Activated gamma-delta T cell treated with anti-CD3 and anti-CD28 coated beads, Interleukin-2, amount 50 U/mL, for 16 hours (primary cell): ENCODE measurements at regions not wholly inside any gene's neighbourhood (a gene's known extent, or its start where the extent isn't known, plus 50 kb on each side); places are given as distances from the start of the nearest gene placed in this dataset.
"Not testable (repeated sequence)": the region's sequence is repeated elsewhere in the genome, so short reads cannot be mapped to it uniquely, and the experiment has no call there.

Experiments
- DNase-seq: peaks from one replicate; pipeline ENCODE4 v3.0.0-alpha.2; 2020; ENCODE audit warnings: low read depth

- DNase-seq = no peak
These were observed 187.3 kb downstream of the KTN1 start for GRCh38 chr14:55767286-55767685.

GRCh38 chr14:55769877-55770276 is 189.9 kb downstream of the KTN1 start:
- DNase-seq = no peak

GRCh38 chr14:55771242-55771981 is 191.4 kb downstream of the KTN1 start:
- no peak for DNase-seq

- no peak for DNase-seq
These were observed 192.5 kb downstream of the KTN1 start for GRCh38 chr14:55772486-55772885.

- no peak for DNase-seq
These were observed 193.3 kb downstream of the KTN1 start for GRCh38 chr14:55773312-55773711.

- no peak for DNase-seq
These were observed 194.1 kb downstream of the KTN1 start for GRCh38 chr14:55773984-55774545.

DNA sequence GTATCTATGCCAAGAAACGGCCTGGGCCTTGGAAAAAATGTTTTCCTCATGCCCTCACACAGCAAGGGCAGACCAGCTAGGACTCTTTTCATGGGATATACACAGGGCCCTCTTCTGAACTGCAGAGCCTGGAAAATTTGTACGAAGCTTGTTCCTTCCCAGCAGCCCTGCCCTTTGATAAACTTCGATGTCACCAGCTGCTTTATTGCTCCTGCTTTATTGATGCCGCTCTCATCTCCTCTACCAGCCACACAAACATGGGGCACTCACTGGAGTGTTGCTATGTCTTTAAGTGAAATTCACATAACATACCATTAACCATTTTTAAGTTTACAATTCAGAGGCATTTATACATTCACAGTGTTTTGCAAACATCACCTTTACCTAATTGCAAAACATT is 197.9 kb downstream of the KTN1 start:
- no peak for DNase-seq

DNA sequence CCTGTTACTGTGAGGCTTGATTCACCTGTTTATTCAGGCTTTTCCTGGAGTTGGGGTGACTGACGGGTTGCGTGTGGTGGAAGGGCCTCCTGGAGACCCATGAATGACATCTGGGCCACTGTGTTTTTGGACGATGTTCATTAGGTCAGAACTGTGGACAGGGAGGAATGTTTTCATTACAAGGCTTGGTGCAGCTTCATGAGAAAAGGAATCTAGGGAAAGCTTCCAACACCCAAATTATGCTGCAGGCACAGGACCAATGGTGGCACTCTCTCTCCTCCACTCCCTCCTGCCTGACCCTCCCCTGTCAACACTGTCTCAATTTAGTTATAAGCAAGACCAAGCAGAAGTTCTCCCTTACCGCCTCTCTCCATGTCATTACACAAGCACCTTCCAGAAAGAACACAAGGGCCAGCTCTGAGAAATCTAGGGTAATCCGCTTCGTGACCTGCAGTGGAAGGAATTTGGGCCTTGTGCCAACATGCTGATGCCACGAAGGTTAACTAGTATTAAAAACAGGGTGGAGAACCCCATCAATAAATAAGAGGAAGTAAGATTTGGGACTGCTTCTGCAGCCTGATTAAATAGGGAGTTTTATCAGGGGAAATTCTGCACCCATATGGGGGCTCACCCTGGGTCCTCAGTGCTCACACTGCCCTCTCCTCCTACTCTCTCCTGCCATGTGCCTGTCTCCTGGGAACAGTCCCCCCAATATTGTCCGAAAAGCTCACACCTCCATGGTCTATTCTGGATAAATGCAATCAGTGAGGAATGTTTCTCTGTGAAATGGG is 200.3 kb downstream of the KTN1 start:
- no peak for DNase-seq

- no peak for DNase-seq
These were observed 201.0 kb downstream of the KTN1 start for GRCh38 chr14:55781046-55781445.

- no peak for DNase-seq
These were observed 202.2 kb downstream of the KTN1 start for GRCh38 chr14:55782166-55782565.

- DNase-seq = no peak
These were observed 209.4 kb downstream of the KTN1 start for GRCh38 chr14:55789406-55789805.

DNA sequence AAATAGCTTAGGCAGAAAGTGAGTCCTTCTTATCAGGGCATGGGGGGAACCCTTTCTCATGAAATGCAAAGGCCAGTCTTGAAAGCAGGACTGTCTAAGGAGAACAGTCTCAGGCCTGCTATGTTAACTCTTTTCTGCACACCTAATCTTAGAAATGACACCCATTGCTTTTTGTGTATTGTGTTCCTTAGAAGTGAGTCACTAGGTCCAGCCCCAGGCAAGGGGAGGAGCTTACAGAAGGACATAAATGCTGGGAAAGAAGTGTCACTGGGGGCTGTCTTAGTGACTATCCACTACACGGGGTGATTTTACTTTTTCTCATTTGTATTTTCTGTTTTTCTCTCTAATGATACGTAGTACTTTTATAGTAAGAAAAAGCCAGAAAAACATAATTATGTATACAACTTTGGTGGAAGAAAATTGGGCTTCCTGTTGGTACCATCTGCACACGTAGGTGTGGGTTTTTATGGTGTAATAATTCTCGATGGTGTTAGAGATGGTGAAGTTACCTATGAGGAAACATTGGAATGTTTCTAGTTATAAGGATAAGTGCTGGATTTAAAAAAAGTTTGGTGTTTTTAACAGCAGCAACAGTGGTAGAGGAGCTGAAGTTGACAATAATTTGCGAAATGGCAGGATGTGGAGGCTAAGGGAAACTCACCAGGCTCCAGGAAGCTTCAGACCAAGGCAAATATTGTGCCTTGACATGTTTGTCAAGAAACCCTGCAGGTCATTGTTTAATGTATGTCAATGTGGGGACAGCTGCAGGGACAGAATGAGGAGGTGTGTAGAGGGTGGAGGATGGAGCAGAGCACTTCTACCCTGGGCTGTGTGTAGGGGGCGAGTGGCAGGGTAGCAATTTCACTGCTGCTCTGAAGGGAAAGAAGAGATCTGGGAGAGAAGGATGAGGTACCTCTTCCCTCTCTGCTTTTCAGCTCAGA is 214.9 kb downstream of the KTN1 start:
- DNase-seq = no peak

GRCh38 chr14:55796513-55796912 is 216.5 kb downstream of the KTN1 start:
- not testable (repeated sequence) for DNase-seq

GRCh38 chr14:55798406-55798805 is 218.4 kb downstream of the KTN1 start:
- DNase-seq = no peak

- DNase-seq = no peak
These were observed 219.6 kb downstream of the KTN1 start for GRCh38 chr14:55799508-55800095.

DNA sequence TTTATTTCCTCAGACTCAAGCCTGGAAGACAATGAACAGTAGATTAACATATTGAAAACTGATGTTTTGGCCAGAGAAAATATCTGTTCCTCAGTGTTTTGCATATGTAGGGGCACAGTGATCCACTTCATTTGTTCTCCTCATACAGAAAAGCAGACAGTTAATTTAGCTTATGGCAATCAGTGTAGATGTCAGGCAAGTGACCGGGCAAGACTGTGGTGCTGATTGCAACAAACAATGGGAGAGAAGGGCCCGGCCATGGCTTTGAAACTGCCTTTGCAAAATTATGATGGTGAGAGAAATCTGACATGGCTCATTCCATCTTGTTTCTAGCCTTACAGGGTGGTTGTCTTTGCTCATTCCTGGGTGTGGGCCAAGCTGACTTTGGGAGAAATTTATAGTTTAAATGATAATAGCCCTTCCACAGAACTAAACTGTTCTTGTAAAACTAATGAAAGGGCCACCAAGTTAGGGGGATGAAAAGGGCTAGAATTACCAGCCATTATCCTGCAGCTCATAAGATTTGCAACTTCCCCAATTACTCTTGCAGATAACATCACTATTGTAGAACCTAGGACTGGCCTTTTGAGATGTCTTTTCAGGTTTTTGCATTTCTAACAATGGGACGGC is 220.3 kb downstream of the KTN1 start:
- DNase-seq = no peak

GRCh38 chr14:55801121-55801520 is 221.1 kb downstream of the KTN1 start:
- no peak for DNase-seq

GRCh38 chr14:55802986-55803872 is 223.2 kb downstream of the KTN1 start:
- no peak for DNase-seq

DNA sequence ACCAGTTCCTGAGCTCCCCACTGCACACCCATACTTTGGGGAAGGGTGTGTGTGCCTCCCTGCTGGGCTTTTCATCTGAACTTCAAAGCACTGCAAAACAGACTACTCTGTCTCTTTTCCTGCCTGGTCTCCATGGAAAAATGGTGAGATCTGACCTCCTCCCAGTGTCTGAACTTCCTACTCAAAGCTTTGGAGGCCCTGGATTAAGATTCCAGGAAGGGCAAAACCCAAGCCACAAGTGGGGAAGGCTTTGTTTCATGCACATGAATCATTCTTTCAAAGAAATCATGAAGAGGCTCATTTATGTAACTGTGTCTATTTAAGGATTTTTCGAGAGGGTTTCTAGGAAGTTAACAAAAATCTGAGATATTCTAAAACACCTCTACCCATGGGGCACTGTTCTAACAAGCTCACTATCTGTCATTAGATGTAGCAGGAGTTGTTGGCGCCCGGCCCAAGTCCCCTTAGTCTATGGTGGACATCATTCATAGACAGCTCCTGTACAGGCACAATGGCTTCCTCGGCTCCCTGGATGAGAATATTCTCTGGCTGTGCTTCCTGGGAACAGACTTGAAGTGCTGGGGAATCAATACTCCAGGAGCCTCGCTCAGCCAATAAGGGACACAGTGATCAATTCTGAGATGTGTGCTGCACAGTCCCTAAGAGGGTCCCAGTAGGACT is 224.0 kb downstream of the KTN1 start:
- DNase-seq = no peak

- no peak for DNase-seq
These were observed 225.2 kb downstream of the KTN1 start for GRCh38 chr14:55805250-55805649.
